IMR-90 (cell line): ENCODE measurements at regions not wholly inside any gene's neighbourhood (a gene's known extent, or its start where the extent isn't known, plus 50 kb on each side); places are given as distances from the start of the nearest gene placed in this dataset.

Source experiments
- BHLHE40 ChIP-seq: fragments of 150-350 bp; IDR thresholded peaks from 2 replicates; pipeline ENCODE4 v1.6.1; 2016; ENCODE audit warnings: mild to moderate bottlenecking, low read depth, low read length
- CEBPB ChIP-seq: IDR thresholded peaks from 2 replicates; pipeline ENCODE4 v1.6.1; 2012; ENCODE audit warnings: low read depth, low read length, improper control_type of control experiment
- CHD1 ChIP-seq: IDR thresholded peaks from 2 replicates; pipeline ENCODE4 v1.6.1; 2012; ENCODE audit warnings: low read depth, low read length, improper control_type of control experiment
- CTCF ChIP-seq: conservative IDR thresholded peaks from 2 replicates; pipeline ENCODE4 v1.5.1; 2012; ENCODE audit warnings: mild to moderate bottlenecking, low read depth, low read length, improper control_type of control experiment
- MAZ ChIP-seq: IDR thresholded peaks from 2 replicates; pipeline ENCODE4 v1.6.1; 2012; ENCODE audit warnings: low read depth, mild to moderate bottlenecking, low read length, improper control_type of control experiment, moderate library complexity, borderline replicate concordance
- POLR2A ChIP-seq: IDR thresholded peaks from 2 replicates; pipeline ENCODE4 v1.6.1; 2012; ENCODE audit warnings: mild to moderate bottlenecking, low read depth, low read length
- RCOR1 ChIP-seq: IDR thresholded peaks from 2 replicates; pipeline ENCODE4 v1.6.1; 2012; ENCODE audit warnings: mild to moderate bottlenecking, low read length, improper control_type of control experiment; ENCODE audit not compliant: insufficient replicate concordance

DNA sequence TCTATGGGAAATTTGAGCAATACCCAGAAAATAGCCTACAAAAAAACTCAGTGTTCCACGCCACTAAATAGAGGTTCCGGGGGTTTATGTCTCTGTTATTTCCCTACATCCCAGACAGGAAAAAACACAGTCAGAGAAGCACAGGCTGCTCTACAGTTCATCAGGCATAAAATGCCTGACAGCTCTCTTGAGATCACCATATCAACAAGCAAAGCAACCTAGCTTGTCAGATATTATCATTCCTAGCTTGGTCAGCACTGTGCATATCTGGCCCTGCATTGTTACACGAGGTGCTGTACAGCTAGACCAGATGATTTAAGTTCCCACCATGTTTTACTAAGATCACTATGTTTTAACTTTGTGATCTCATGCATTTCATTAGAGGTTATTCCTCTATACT is 172.6 kb downstream of the PTPRC start:
- TF ChIP-seq BHLHE40: no peak
- TF ChIP-seq CTCF: no peak
- no peak for TF ChIP-seq RCOR1
- TF ChIP-seq CEBPB: no peak
- no peak for TF ChIP-seq POLR2A
- TF ChIP-seq MAZ: no peak
- TF ChIP-seq CHD1: no peak
